ENCODE measurements at regions not wholly inside any gene's neighbourhood (a gene's known extent, or its start where the extent isn't known, plus 50 kb on each side); places are given as distances from the start of the nearest gene placed in this dataset.

DNA sequence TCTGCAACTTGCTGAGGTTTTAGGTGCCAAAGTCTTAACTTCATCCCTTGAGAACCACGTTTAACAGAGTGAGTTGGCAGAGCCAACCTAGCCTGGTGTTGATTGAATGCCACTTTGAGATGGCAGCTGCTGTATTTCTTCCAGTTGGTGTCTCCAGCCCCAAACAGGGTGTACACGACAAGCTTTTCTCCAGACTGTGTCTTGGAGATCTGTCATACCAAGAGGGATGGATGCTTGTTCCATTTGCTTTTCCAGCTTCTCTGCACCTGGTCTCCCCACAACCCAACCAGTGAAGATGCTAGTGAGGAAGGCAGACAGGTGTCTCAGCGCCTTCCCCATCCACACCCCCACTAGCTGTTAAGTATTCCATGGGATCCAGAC lies 141.1 kb upstream of the HS3ST2 start:
- no peak overlapping the region for H3K27ac ChIP-seq
- no peaks in the 10 kb centered on the region for H3K36me3 ChIP-seq
- DNase-seq (no peak), ATAC-seq (no peak)
- H3K4me1 ChIP-seq, result no peaks in the 10 kb centered on the region
- 35% methylated on average over 3 of the region's 3 CpGs for WGBS (ENCODE audit: insufficient coverage, low coverage, low lambda C conversion rate, missing lambda C conversion rate)
- H3K4me3 ChIP-seq, result no peak overlapping the region
- H3K27me3 ChIP-seq, result no peaks in the 10 kb centered on the region
- intact Hi-C loops (cut with DNase I), result no loop called here
- TF ChIP-seq, protein P1, sequence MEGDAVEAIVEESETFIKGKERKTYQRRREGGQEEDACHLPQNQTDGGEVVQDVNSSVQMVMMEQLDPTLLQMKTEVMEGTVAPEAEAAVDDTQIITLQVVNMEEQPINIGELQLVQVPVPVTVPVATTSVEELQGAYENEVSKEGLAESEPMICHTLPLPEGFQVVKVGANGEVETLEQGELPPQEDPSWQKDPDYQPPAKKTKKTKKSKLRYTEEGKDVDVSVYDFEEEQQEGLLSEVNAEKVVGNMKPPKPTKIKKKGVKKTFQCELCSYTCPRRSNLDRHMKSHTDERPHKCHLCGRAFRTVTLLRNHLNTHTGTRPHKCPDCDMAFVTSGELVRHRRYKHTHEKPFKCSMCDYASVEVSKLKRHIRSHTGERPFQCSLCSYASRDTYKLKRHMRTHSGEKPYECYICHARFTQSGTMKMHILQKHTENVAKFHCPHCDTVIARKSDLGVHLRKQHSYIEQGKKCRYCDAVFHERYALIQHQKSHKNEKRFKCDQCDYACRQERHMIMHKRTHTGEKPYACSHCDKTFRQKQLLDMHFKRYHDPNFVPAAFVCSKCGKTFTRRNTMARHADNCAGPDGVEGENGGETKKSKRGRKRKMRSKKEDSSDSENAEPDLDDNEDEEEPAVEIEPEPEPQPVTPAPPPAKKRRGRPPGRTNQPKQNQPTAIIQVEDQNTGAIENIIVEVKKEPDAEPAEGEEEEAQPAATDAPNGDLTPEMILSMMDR (IDR thresholded peaks at IDR 0.05), result no peak
- no peak for TF ChIP-seq POLR2A (IDR thresholded peaks at IDR 0.05)
- no peaks in the 10 kb centered on the region for H3K9me3 ChIP-seq

DNA sequence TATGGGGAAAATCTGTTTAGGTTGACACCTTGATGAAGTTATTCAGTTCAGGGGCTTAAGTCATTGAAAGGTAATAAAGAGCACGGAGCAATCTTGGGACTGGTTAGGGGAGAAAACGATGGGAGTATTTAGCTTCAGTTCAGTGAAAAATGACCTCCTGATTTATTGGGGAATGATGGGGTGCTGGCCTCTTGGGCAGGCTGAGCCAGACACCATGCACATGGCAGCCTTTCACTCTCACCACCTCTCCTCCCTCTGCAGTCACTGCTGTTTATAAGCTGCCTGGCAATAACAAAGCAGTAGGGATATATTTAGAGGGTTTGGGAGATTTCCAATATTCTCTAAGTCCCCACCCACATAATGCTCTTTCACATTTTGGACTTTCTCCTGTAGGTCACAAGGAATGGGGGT lies 140.5 kb upstream of the HS3ST2 start:
- no peaks in the 10 kb centered on the region for H3K36me3 ChIP-seq
- 55% methylated on average over 2 of the region's 2 CpGs for WGBS (ENCODE audit: insufficient coverage, low coverage, low lambda C conversion rate, missing lambda C conversion rate)
- no peaks in the 10 kb centered on the region for H3K9me3 ChIP-seq
- H3K27ac ChIP-seq, result no peak overlapping the region
- TF ChIP-seq, protein P1 (IDR thresholded peaks at IDR 0.05), result no peak
- TF ChIP-seq POLR2A (IDR thresholded peaks at IDR 0.05), result no peak
- H3K4me1 ChIP-seq, result no peaks in the 10 kb centered on the region
- ATAC-seq (no peak), DNase-seq (no peak)
- intact Hi-C loops (cut with DNase I), result no loop called here
- no peaks in the 10 kb centered on the region for H3K27me3 ChIP-seq
- H3K4me3 ChIP-seq, result no peak overlapping the region

DNA sequence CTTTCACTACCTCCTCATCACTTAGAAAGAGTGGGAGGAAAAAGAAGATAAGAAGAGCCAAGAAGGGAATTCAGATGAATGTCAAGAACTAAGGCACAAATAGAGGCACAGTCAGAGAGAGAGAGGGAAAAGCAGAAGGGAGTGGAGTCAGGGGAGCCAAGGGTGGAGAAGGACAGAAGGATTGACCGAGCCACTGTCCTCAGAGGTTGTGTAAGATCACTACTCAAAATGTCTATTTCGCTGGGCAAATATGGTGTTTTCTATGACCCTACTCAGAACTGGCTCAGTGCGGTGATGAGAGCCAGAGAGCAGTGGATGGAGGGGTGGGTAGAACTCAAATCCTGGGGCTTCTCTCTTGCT lies 139.2 kb upstream of the HS3ST2 start:
- Histone ChIP-seq H3K27ac (no peak overlapping the region), H3K27me3 (no peaks in the 10 kb centered on the region), H3K36me3 (no peaks in the 10 kb centered on the region), H3K4me3 (no peak overlapping the region), H3K4me1 (no peaks in the 10 kb centered on the region), H3K9me3 (no peaks in the 10 kb centered on the region)
- WGBS (ENCODE audit: insufficient coverage, low coverage, low lambda C conversion rate, missing lambda C conversion rate), result 67% methylated on average over 3 of the region's 3 CpGs
- intact Hi-C loops (cut with DNase I), result no loop called here
- DNase-seq (no peak), ATAC-seq (no peak)
- TF ChIP-seq POLR2A (IDR thresholded peaks at IDR 0.05), result no peak
- TF ChIP-seq, protein P1 (IDR thresholded peaks at IDR 0.05), result no peak

DNA sequence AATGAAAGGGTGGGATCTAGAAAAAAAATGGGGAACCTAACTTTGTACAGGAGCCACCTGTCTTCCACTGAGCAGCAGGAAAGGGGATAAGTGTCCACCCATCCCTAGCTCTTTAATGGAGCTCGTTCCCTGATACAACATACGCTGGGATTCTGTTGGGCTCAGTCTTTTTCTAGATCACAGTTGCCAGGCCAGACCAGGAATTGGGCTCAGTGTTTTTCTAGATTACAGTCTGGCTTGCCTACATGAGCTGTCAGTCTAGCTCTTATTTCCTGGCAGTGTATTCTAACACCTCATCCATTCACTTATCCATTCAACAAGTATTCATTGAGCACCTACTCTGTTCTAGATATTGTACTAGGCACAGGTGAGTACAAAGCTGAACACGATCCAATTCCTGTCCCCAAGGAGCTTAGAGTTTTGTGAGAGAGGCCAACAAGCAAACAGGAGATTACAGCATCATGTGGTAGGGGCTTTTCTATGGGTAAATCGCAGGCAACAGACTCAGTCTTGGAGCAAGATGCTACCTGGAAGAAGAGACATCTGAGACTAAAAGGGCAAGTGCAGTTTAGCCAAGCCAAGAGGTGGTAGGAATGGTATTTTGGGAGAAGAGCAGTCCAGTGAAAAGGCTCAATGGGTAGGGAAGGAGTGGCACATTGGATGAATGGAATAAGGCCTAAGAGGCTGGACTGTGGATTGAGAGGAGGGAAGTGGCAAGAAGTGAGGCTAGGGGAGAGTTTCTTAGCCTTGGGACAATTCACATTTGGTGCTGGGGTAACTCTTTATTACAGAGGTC lies 138.0 kb upstream of the HS3ST2 start:
- DNase-seq (no peak), ATAC-seq (no peak)
- Histone ChIP-seq H3K4me1 (no peaks in the 10 kb centered on the region), H3K27me3 (no peaks in the 10 kb centered on the region), H3K4me3 (no peak overlapping the region), H3K27ac (no peak overlapping the region), H3K9me3 (no peaks in the 10 kb centered on the region), H3K36me3 (no peaks in the 10 kb centered on the region)
- TF ChIP-seq, protein P1 (IDR thresholded peaks at IDR 0.05), result no peak
- no peak for TF ChIP-seq POLR2A (IDR thresholded peaks at IDR 0.05)
- WGBS (ENCODE audit: insufficient coverage, low coverage, low lambda C conversion rate, missing lambda C conversion rate), result 70% methylated on average over 4 of the region's 4 CpGs
- intact Hi-C loops (cut with DNase I), result no loop called here

Data from right lobe of liver (tissue), 6 donors.